GM12878 (cell line): ENCODE measurements at regions not wholly inside any gene's neighbourhood (a gene's known extent, or its start where the extent isn't known, plus 50 kb on each side); places are given as distances from the start of the nearest gene placed in this dataset.

Source experiments
- CBFB ChIP-seq: IDR thresholded peaks from 2 replicates; pipeline ENCODE4 v1.6.1; 2016; ENCODE audit warnings: antibody characterized with exemption, low read depth
- CEBPB ChIP-seq, 2 experiments: fragments of 150-350 bp in 1 of 2; IDR thresholded peaks; 2 replicates each; pipeline ENCODE4 v1.6.1; 2012 to 2014; ENCODE audit warnings: low read depth in 2 of 2, low read length in 2 of 2, borderline replicate concordance in 1 of 2, inconsistent platforms in 1 of 2
- CTCF ChIP-seq, 3 experiments: IDR thresholded peaks in 2 of 3; conservative IDR thresholded peaks in 1 of 3; 2 replicates each; pipeline ENCODE4 v1.5.1; 2011; ENCODE audit warnings: low read depth in 3 of 3, low read length in 3 of 3, mild to moderate bottlenecking in 3 of 3, control low read depth in 2 of 3, moderate library complexity in 2 of 3, inconsistent platforms in 1 of 3, mixed read lengths in 1 of 3; ENCODE audit not compliant: control insufficient read depth in 2 of 3, insufficient read depth in 1 of 3; ENCODE audit errors: extremely low read depth in 1 of 3
- EP300 ChIP-seq, 2 experiments: fragments of 150-350 bp in 1 of 2; IDR thresholded peaks; 2 replicates each; pipeline ENCODE4 v1.6.1; 2011 to 2012; ENCODE audit warnings: low read depth in 2 of 2, low read length in 2 of 2, borderline replicate concordance in 1 of 2, improper control_type of control experiment in 1 of 2, inconsistent platforms in 1 of 2; ENCODE audit not compliant: control insufficient read depth in 1 of 2
- GABPA ChIP-seq: IDR thresholded peaks from 2 replicates; pipeline ENCODE4 v1.6.1; 2014; ENCODE audit warnings: antibody characterized with exemption, low read depth, mild to moderate bottlenecking, inconsistent platforms
- HDAC2 ChIP-seq: fragments of 200-600 bp; sonication (generic); IDR thresholded peaks from 2 replicates; pipeline ENCODE4 v1.6.1; 2017
- KAT2A ChIP-seq: conservative IDR thresholded peaks from 2 replicates; pipeline ENCODE4 v1.6.1; 2011; ENCODE audit warnings: low read depth, low read length; ENCODE audit not compliant: control insufficient read depth
- POLR2A ChIP-seq: IDR thresholded peaks from 2 replicates; pipeline ENCODE4 v1.6.1; 2011; ENCODE audit warnings: low read depth, mild to moderate bottlenecking, low read length
- POLR2AphosphoS5 ChIP-seq: IDR thresholded peaks from 2 replicates; pipeline ENCODE4 v1.6.1; 2011; ENCODE audit warnings: mild to moderate bottlenecking, low read length, inconsistent platforms
- STAT3 ChIP-seq: IDR thresholded peaks from 2 replicates; pipeline ENCODE4 v1.6.1; 2011; ENCODE audit warnings: low read depth, low read length, improper control_type of control experiment
- TCF3 ChIP-seq: IDR thresholded peaks from 2 replicates; pipeline ENCODE4 v1.6.1; 2012; ENCODE audit warnings: low read depth, mild to moderate bottlenecking, low read length, borderline replicate concordance; ENCODE audit not compliant: insufficient read depth
- ZBTB33 ChIP-seq: fragments of 450-650 bp; IDR thresholded peaks from 2 replicates; pipeline ENCODE4 v1.6.1; 2017; ENCODE audit warnings: mild to moderate bottlenecking

GRCh38 chr2:128801576-128801975, 482.9 kb upstream of the HS6ST1 start:
- TF ChIP-seq CTCF (IDR thresholded peaks at IDR 0.05 in 2 of 3, conservative IDR thresholded peaks at IDR 0.05 in 1 of 3; ENCODE audit: control insufficient read depth in 2 of 3, extremely low read depth in 1 of 3, insufficient read depth in 1 of 3, low read depth in 3 of 3, low read length in 3 of 3) (no peak), KAT2A (no peak), EP300 (IDR thresholded peaks at IDR 0.05; ENCODE audit: borderline replicate concordance in 1 of 2, control insufficient read depth in 1 of 2, low read depth in 2 of 2, low read length in 2 of 2) (no peak), CEBPB (IDR thresholded peaks at IDR 0.05; ENCODE audit: borderline replicate concordance in 1 of 2, low read depth in 2 of 2, low read length in 2 of 2) (no peak), TCF3 (no peak), HDAC2 (no peak), POLR2A (no peak), ZBTB33 (no peak), GABPA (no peak), CBFB (no peak), POLR2AphosphoS5 (no peak), STAT3 (no peak)
